ENCODE measurements at regions not wholly inside any gene's neighbourhood (a gene's known extent, or its start where the extent isn't known, plus 50 kb on each side); places are given as distances from the start of the nearest gene placed in this dataset.
"Not testable (repeated sequence)": the region's sequence is repeated elsewhere in the genome, so short reads cannot be mapped to it uniquely, and the experiment has no call there.

DNA sequence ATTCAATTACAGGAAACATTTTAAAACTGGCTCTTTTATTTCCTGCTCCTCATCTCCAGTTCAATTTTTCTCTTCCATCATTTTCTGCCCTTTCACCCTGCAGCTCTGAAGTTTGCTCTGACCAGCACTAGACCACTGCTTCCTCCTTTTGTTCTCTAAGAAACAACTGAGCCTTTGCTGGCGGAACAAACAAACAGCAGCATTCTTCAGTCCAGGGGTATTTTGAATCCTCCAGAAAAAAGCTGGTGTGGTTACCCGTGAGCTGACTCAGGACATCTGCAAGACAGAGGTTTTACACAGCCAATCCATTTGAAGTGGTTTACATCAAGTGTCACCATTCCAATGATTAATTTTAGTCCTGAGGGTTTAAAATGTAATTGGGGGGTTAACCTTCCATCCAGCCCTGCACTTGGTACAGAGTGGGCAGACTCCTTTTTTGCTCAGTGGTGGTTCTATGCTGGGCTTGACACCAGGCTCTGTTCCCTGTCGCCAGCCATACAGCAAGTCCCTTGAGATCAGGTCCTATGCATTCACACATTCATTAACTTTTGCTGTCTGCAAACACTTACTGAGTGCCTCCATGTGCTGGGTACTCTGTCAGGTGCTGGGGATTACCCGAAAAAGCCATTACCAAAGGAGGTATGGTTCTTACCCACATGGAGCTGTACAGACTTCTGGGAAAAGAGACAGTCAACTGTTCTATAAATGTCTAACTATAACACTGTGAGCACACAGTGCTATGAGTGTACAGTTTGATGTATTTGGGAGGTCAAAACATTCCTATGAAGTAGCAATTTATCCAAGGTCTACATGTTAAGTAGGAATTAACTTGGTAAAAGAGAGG, 909.4 kb upstream of the GYPC start:
- in situ Hi-C loops (cut with HindIII; ENCODE audit: low sequenced_read_pairs) = no loop called here
- no peak overlapping the region for H3K4me3 ChIP-seq (ENCODE audit: low read depth, low read length)
- TF ChIP-seq, protein P1, sequence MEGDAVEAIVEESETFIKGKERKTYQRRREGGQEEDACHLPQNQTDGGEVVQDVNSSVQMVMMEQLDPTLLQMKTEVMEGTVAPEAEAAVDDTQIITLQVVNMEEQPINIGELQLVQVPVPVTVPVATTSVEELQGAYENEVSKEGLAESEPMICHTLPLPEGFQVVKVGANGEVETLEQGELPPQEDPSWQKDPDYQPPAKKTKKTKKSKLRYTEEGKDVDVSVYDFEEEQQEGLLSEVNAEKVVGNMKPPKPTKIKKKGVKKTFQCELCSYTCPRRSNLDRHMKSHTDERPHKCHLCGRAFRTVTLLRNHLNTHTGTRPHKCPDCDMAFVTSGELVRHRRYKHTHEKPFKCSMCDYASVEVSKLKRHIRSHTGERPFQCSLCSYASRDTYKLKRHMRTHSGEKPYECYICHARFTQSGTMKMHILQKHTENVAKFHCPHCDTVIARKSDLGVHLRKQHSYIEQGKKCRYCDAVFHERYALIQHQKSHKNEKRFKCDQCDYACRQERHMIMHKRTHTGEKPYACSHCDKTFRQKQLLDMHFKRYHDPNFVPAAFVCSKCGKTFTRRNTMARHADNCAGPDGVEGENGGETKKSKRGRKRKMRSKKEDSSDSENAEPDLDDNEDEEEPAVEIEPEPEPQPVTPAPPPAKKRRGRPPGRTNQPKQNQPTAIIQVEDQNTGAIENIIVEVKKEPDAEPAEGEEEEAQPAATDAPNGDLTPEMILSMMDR (IDR thresholded peaks at IDR 0.05; ENCODE audit: low read depth, low read length) = no peak
- no peak for DNase-seq (ENCODE audit: low read depth, low spot score)

DNA sequence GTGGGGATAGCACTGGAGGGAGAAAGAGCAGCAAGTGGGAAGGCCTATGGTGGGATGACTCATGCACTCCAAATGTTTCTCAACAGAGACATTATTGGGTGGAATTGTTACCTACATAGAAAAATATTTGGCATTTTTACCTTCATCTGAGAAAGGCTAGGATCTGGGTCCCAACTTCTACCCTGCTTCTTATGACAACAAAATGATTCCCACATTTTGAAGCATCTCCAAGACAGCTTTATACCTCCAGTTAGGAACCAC, 908.9 kb upstream of the GYPC start:
- no peak overlapping the region for H3K4me3 ChIP-seq (ENCODE audit: low read depth, low read length)
- in situ Hi-C loops (cut with HindIII; ENCODE audit: low sequenced_read_pairs) = no loop called here
- DNase-seq (ENCODE audit: low read depth, low spot score) = no peak
- TF ChIP-seq, protein P1 (IDR thresholded peaks at IDR 0.05; ENCODE audit: low read depth, low read length) = no peak

DNA sequence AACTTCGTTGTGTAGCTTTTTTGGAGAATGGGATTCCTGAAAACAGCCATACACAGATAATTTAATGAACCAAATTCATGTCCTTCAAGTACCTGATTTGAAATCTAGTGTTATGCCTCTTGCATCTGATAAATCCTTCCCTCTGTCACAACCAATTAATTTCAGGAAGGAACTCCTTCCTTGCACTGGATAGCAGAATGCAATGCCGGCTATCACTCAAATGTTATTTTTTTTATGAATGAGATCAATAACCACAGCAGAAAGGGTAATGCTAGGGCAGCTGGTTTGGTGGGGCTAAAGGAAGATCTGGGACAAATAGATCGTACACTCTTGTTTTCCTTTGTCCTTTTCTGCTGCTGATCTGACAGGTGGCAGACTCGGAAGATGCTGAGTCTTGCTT, 899.5 kb upstream of the GYPC start:
- TF ChIP-seq, protein P1 (IDR thresholded peaks at IDR 0.05; ENCODE audit: low read depth, low read length) = no peak
- DNase-seq (ENCODE audit: low read depth, low spot score) = no peak
- H3K4me3 ChIP-seq (ENCODE audit: low read depth, low read length) = no peak overlapping the region
- in situ Hi-C loops (cut with HindIII; ENCODE audit: low sequenced_read_pairs) = no loop called here

DNA sequence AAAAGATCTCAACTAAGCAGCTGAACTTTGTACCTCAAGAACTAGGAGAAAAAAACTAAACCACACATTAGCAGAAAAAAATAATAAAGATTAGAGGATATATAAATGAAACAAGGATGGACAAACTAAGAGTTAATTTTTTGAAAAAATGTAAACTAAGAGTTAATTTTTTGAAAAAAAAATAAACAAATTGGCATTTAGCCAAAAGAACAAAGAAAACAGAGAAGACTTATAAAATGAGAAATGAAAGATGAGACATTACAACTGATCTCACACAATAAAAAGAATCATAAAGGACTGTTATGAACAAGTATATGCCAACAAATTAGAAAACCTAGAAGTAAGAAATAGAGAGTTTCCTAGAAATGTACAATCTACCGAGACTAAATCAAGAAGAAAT, 859.2 kb upstream of the GYPC start:
- in situ Hi-C loops (cut with HindIII; ENCODE audit: low sequenced_read_pairs) = no loop called here
- TF ChIP-seq, protein P1 (IDR thresholded peaks at IDR 0.05; ENCODE audit: low read depth, low read length) = no peak
- no peak overlapping the region for H3K4me3 ChIP-seq (ENCODE audit: low read depth, low read length)
- DNase-seq (ENCODE audit: low read depth, low spot score) = no peak

DNA sequence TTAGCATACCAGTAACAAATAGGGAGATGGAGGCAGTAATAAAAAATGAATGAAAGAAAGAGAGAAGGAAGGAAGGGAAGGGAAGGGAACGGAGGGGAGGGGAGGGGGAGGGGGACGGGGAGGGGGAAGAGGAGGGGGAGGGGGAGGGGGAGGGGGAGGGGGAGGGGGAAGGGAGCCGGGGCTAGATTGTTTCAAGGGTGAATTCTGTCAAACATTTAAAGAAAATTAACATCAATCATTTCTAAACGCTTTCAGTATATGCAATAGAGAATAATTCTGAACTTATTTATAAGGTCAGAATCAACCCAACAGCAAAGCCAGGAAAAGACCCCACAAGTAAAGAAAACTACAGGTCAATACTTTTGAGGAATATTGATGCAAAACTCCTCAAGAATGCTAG, 858.8 kb upstream of the GYPC start:
- TF ChIP-seq, protein P1 (IDR thresholded peaks at IDR 0.05; ENCODE audit: low read depth, low read length) = no peak
- DNase-seq (ENCODE audit: low read depth, low spot score) = no peak
- no peak overlapping the region for H3K4me3 ChIP-seq (ENCODE audit: low read depth, low read length)
- in situ Hi-C loops (cut with HindIII; ENCODE audit: low sequenced_read_pairs) = no loop called here

DNA sequence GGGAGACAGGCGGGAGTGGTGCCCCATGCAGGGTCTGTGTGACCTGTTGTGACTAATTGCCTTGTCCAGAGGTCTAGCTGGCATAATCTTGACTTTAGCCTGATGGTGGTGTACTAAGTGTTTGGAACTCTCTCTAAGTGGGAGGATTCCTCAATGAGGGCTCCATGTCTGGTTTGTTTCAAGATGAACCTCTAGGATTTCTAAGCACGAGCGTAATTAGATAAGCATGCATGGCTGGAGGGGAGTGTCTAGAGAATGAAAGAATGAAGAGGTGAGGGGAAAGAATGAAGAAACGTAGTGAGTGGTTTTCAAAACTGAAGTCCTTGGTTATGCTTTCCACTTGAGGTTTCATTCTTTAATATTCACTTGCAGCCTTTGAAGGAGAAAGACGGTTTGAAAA, 833.2 kb upstream of the GYPC start:
- DNase-seq (ENCODE audit: low read depth, low spot score) = no peak
- in situ Hi-C loops (cut with HindIII; ENCODE audit: low sequenced_read_pairs) = no loop called here
- TF ChIP-seq, protein P1 (IDR thresholded peaks at IDR 0.05; ENCODE audit: low read depth, low read length) = no peak
- H3K4me3 ChIP-seq (ENCODE audit: low read depth, low read length) = no peak overlapping the region

DNA sequence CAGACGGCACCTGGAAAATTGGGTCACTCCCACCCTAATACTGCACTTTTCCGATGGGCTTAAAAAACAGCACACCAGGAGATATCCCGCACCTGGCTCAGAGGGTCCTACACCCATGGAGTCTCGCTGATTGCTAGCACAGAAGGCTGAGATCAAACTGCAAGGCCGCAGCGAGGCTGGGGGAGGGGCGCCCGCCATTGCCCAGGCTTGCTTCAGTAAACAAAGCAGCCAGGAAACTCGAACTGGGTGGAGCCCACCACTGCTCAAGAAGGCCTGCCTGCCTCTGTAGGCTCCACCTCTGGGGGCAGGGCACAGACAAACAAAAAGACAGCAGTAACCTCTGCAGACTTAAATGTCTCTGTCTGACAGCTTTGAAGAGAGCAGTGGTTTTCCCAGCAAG, 830.2 kb upstream of the GYPC start:
- in situ Hi-C loops (cut with HindIII; ENCODE audit: low sequenced_read_pairs); H3K4me3 ChIP-seq (ENCODE audit: low read depth, low read length); DNase-seq (ENCODE audit: low read depth, low spot score): not testable (repeated sequence)

Data from astrocyte of the spinal cord (primary cell).